ENCODE measurements at regions not wholly inside any gene's neighbourhood (a gene's known extent, or its start where the extent isn't known, plus 50 kb on each side); places are given as distances from the start of the nearest gene placed in this dataset.

- H3K9me3 ChIP-seq: no peaks in the 10 kb centered on the region
- H3K4me1 ChIP-seq (ENCODE audit: control insufficient read depth in 1 of 2, insufficient read depth in 1 of 2, low read depth in 1 of 2, low read length in 1 of 2): peaks cover 7 to 17% of the 10 kb centered on the region in 2 experiments
- H3K27me3 ChIP-seq: no peaks in the 10 kb centered on the region
- H3K27ac ChIP-seq: peak overlapping the region; percentile 80
- no peak overlapping the region for H3K4me3 ChIP-seq (ENCODE audit: low read depth in 1 of 2, low read length in 1 of 2)
- no peaks in the 10 kb centered on the region for H3K36me3 ChIP-seq
- peak; percentile 50 for TF ChIP-seq CTCF (IDR thresholded peaks at IDR 0.05)
Observed at GRCh38 chr14:89626233-89626806, 209.3 kb upstream of the FOXN3 start.

- H3K4me1 ChIP-seq (ENCODE audit: control insufficient read depth in 1 of 2, insufficient read depth in 1 of 2, low read depth in 1 of 2, low read length in 1 of 2): peaks cover 7 to 17% of the 10 kb centered on the region in 2 experiments
- no peak for TF ChIP-seq CTCF (IDR thresholded peaks at IDR 0.05)
- no peak overlapping the region for H3K4me3 ChIP-seq (ENCODE audit: low read depth in 1 of 2, low read length in 1 of 2)
- H3K9me3 ChIP-seq: no peaks in the 10 kb centered on the region
- H3K36me3 ChIP-seq: no peaks in the 10 kb centered on the region
- H3K27ac ChIP-seq: peak overlapping the region; percentile 80
- H3K27me3 ChIP-seq: no peaks in the 10 kb centered on the region
Observed at GRCh38 chr14:89625731-89626232, 208.7 kb upstream of the FOXN3 start.

GRCh38 chr14:89625244-89625713 lies 208.2 kb upstream of the FOXN3 start:
- TF ChIP-seq CTCF (IDR thresholded peaks at IDR 0.05): no peak
- H3K27me3 ChIP-seq: no peaks in the 10 kb centered on the region
- no peak overlapping the region for H3K27ac ChIP-seq
- H3K4me1 ChIP-seq (ENCODE audit: control insufficient read depth in 1 of 2, insufficient read depth in 1 of 2, low read depth in 1 of 2, low read length in 1 of 2): peaks cover 7 to 17% of the 10 kb centered on the region in 2 experiments
- no peaks in the 10 kb centered on the region for H3K36me3 ChIP-seq
- H3K9me3 ChIP-seq: no peaks in the 10 kb centered on the region
- no peak overlapping the region for H3K4me3 ChIP-seq (ENCODE audit: low read depth in 1 of 2, low read length in 1 of 2)

- no peaks in the 10 kb centered on the region for H3K9me3 ChIP-seq
- H3K27ac ChIP-seq: no peak overlapping the region
- H3K36me3 ChIP-seq: no peaks in the 10 kb centered on the region
- TF ChIP-seq CTCF (IDR thresholded peaks at IDR 0.05): no peak
- peaks cover 9 to 20% of the 10 kb centered on the region in 2 experiments for H3K4me1 ChIP-seq (ENCODE audit: control insufficient read depth in 1 of 2, insufficient read depth in 1 of 2, low read depth in 1 of 2, low read length in 1 of 2)
- H3K4me3 ChIP-seq (ENCODE audit: low read depth in 1 of 2, low read length in 1 of 2): no peak overlapping the region
- H3K27me3 ChIP-seq: no peaks in the 10 kb centered on the region
Observed at GRCh38 chr14:89624500-89625156, 207.6 kb upstream of the FOXN3 start.

- Histone ChIP-seq H3K4me3 (ENCODE audit: low read depth in 1 of 2, low read length in 1 of 2) (no peak overlapping the region), H3K9me3 (no peaks in the 10 kb centered on the region), H3K27ac (no peak overlapping the region), H3K36me3 (no peaks in the 10 kb centered on the region), H3K4me1 (ENCODE audit: control insufficient read depth in 1 of 2, insufficient read depth in 1 of 2, low read depth in 1 of 2, low read length in 1 of 2) (peaks cover 27 to 42% of the 10 kb centered on the region in 2 experiments), H3K27me3 (no peaks in the 10 kb centered on the region)
- no peak for TF ChIP-seq CTCF (IDR thresholded peaks at IDR 0.05)
Observed at GRCh38 chr14:89621791-89622638, 205.0 kb upstream of the FOXN3 start.

Measured in neutrophil (primary cell).